ENCODE measurements at regions not wholly inside any gene's neighbourhood (a gene's known extent, or its start where the extent isn't known, plus 50 kb on each side); places are given as distances from the start of the nearest gene placed in this dataset.

DNA sequence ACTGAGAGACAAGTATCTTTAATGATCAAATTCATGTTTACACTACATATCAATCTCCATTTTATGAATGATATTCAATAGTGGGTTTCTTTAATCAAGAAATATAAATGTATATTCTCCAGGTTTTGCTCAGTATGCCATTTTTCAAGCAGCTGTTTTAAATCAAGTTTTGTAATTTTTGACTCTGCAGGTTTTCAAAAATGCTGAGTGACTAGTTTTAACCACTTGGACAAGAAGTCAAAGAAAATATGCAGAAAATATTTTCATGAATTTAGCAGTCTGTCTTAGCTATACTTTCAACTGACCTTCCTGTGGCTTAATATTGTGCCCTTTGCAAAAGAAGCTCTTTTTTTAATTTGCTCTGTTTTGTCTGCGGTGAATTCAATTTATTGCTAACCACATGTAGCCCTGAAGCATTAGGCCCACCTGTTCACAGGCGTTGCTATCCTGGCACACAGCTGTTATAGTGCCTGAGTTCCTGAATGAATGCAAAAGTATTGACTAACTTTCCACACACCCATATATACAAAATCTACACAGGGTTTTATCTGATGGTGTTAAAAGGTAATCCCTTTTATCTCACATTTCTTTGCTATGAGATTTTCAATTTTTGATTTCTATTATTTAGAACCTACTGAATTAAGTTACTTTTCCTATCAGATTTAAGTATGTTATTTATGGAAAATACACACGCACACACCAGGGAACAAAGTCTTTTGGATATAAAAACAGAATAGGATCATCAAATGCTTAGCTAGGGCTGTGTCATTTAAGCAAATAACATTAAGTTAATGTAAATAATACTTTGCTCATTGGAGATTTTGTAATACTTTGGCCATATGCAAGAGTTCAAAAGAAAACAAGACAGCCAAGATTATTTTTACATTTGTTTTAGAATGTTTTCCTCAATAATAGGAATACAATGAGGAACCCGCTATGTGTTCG lies 1166.1 kb upstream of the GBE1 start:
- ATAC-seq, result no peak
- intact Hi-C loops (cut with DNase I), result no loop called here
- TF ChIP-seq, protein P1, sequence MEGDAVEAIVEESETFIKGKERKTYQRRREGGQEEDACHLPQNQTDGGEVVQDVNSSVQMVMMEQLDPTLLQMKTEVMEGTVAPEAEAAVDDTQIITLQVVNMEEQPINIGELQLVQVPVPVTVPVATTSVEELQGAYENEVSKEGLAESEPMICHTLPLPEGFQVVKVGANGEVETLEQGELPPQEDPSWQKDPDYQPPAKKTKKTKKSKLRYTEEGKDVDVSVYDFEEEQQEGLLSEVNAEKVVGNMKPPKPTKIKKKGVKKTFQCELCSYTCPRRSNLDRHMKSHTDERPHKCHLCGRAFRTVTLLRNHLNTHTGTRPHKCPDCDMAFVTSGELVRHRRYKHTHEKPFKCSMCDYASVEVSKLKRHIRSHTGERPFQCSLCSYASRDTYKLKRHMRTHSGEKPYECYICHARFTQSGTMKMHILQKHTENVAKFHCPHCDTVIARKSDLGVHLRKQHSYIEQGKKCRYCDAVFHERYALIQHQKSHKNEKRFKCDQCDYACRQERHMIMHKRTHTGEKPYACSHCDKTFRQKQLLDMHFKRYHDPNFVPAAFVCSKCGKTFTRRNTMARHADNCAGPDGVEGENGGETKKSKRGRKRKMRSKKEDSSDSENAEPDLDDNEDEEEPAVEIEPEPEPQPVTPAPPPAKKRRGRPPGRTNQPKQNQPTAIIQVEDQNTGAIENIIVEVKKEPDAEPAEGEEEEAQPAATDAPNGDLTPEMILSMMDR (IDR thresholded peaks at IDR 0.05), result no peak
- Histone ChIP-seq H3K27ac (no peak overlapping the region), H3K9me3 (no peaks in the 10 kb centered on the region), H3K4me3 (no peak overlapping the region), H3K27me3 (ENCODE audit: low read depth) (no peaks in the 10 kb centered on the region), H3K4me1 (no peaks in the 10 kb centered on the region), H3K36me3 (no peaks in the 10 kb centered on the region)
- DNase-seq, result no peak

DNA sequence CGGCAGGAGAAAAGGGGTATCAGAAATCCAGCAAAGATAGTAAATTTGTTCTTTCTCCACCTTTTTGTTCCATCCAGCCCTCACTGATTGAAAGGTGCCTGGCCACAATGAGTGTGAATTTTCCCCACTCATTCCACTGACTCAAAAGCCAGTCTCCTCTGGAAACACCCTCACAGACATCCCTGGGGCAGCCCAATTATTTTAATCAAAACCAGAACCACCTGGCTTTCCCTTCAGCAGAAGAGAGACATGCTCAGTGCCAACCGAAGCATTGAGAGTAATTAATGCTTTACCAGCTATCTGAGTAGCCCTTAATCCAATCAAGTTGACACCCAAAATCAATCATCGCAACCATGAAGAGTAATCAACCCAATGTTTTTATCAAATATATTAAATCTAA lies 1129.6 kb upstream of the GBE1 start:
- no peak overlapping the region for H3K4me3 ChIP-seq
- no peaks in the 10 kb centered on the region for H3K9me3 ChIP-seq
- ATAC-seq, result no peak
- H3K27me3 ChIP-seq (ENCODE audit: low read depth), result no peaks in the 10 kb centered on the region
- H3K27ac ChIP-seq, result no peak overlapping the region
- H3K4me1 ChIP-seq, result no peaks in the 10 kb centered on the region
- TF ChIP-seq, protein P1 (IDR thresholded peaks at IDR 0.05), result no peak
- intact Hi-C loops (cut with DNase I), result no loop called here
- DNase-seq, result no peak
- H3K36me3 ChIP-seq, result no peaks in the 10 kb centered on the region

DNA sequence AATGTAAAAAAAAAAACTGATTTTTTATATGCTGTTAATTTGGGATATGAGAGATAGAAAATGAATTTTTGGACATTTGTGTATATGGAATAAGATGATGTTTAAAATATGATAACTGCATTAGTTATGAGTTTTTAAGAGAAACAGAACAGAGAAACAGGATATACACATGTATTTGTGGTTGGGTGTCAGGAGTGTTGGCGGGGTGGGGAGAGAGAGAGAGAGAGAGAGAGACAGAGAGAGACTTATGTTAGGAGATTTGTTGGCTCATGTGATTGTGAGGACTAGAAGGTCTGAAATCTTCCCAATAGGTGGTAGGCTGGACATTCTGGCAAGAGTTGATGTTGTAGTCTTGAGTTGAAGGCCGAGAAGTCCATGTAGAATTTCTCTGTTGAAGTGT lies 1121.6 kb upstream of the GBE1 start:
- H3K27me3 ChIP-seq (ENCODE audit: low read depth), result no peaks in the 10 kb centered on the region
- no peak overlapping the region for H3K27ac ChIP-seq
- TF ChIP-seq, protein P1 (IDR thresholded peaks at IDR 0.05), result no peak
- H3K9me3 ChIP-seq, result no peaks in the 10 kb centered on the region
- no peak for DNase-seq
- no peak overlapping the region for H3K4me3 ChIP-seq
- no peak for ATAC-seq
- intact Hi-C loops (cut with DNase I), result no loop called here
- no peaks in the 10 kb centered on the region for H3K4me1 ChIP-seq
- H3K36me3 ChIP-seq, result no peaks in the 10 kb centered on the region

DNA sequence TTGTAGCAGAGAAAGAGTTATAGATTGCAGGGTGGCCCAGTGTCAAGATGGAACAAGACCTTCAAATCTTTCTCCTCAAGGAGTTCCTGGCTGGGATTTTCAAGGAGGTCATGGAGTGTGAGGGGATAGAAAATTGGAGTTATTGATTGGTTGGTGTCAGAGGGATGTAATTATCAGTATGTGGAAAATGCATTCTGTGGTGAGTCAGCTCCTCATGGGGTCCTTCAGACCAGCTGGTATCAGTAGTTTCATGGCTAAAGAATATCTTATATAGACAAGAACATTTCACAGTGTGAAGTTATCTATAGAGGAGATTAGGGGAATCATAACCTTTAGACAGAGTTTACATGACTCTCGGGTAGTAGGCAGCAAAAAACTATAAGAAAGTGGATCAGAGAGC lies 1114.0 kb upstream of the GBE1 start:
- no peaks in the 10 kb centered on the region for H3K36me3 ChIP-seq
- no peaks in the 10 kb centered on the region for H3K9me3 ChIP-seq
- TF ChIP-seq, protein P1 (IDR thresholded peaks at IDR 0.05), result no peak
- intact Hi-C loops (cut with DNase I), result no loop called here
- no peak for DNase-seq
- no peak overlapping the region for H3K27ac ChIP-seq
- H3K4me3 ChIP-seq, result no peak overlapping the region
- no peaks in the 10 kb centered on the region for H3K4me1 ChIP-seq
- no peaks in the 10 kb centered on the region for H3K27me3 ChIP-seq (ENCODE audit: low read depth)
- ATAC-seq, result no peak

DNA sequence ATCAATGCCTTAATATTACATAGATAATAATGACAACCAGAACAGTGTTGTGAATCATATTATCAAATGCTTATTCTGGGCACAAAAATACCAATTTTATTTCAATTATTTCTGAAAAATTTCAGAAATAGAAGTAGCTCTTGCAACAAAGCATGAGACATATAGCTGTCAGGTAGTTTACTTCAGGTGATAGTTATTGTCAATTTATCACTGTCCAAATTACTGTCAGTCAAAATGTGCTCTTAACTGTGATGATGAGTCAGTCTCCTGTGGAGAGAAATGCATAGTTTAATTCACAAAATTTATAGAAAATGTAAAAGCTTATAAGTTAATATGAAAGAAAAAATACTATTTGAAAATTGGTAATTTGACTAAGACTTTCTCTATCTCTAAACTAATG lies 1078.4 kb upstream of the GBE1 start:
- no peak overlapping the region for H3K4me3 ChIP-seq
- no peaks in the 10 kb centered on the region for H3K4me1 ChIP-seq
- H3K9me3 ChIP-seq, result peaks cover 11% of the 10 kb centered on the region
- H3K27me3 ChIP-seq (ENCODE audit: low read depth), result no peaks in the 10 kb centered on the region
- DNase-seq, result no peak
- no peak for ATAC-seq
- intact Hi-C loops (cut with DNase I), result no loop called here
- H3K27ac ChIP-seq, result no peak overlapping the region
- TF ChIP-seq, protein P1 (IDR thresholded peaks at IDR 0.05), result no peak
- H3K36me3 ChIP-seq, result no peaks in the 10 kb centered on the region
